ENCODE measurements at regions not wholly inside any gene's neighbourhood (a gene's known extent, or its start where the extent isn't known, plus 50 kb on each side); places are given as distances from the start of the nearest gene placed in this dataset.

DNA sequence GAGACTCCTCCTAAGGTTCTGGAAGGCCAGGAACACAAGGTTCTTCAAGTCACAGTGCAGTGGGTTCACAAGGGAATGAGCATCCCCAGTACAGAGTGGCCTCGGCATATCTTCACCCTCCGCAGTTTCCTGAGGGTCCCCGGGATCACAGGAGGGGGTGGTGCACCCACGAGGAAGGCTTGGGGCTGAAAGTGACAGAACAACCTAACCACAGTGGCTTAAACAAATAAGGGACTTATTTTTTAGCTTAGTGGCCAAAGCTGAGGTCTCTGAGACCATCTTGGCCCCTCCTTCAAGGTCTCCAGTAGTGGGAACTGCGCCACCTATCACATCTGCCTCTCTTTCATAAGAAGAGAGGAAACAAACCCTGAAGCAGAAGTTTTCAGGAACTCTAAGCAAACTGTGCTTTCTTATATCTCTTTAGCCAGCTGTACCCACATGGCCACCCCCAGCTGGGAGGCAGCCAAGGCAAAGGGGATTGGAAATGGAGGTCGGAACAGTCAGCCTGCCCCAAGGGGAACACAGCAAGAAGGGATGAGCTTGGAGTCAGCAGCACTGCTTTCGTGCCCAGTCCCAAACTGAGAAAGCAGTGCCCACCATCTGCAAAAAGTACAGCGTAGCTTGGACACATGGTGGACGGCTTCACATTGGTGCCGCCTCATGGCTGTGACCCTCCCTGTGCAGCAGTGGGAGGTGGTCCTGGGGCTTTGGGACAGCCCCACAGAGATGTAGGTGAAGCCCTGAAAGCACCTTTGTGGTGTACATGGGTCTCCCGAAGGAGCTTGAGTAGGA, 260.0 kb upstream of the ID2 start:
- Histone ChIP-seq H3K9ac (ENCODE audit: low read length in 2 of 2) (no peak overlapping the region), H3K9me3 (ENCODE audit: control insufficient read depth in 2 of 2, low read length in 2 of 2) (no peaks in the 10 kb centered on the region), H3K4me3 (ENCODE audit: low read length in 2 of 2) (no peak overlapping the region), H3K27me3 (ENCODE audit: control insufficient read depth in 1 of 2, insufficient read depth in 2 of 2, low read length in 2 of 2) (no peaks in the 10 kb centered on the region), H3K27ac (ENCODE audit: low read length) (no peak overlapping the region), H3K36me3 (ENCODE audit: control insufficient read depth in 2 of 2, insufficient read depth in 2 of 2, low read length in 2 of 2) (no peaks in the 10 kb centered on the region), H3K4me1 (ENCODE audit: control insufficient read depth, insufficient read depth, low read length) (no peaks in the 10 kb centered on the region)

DNA sequence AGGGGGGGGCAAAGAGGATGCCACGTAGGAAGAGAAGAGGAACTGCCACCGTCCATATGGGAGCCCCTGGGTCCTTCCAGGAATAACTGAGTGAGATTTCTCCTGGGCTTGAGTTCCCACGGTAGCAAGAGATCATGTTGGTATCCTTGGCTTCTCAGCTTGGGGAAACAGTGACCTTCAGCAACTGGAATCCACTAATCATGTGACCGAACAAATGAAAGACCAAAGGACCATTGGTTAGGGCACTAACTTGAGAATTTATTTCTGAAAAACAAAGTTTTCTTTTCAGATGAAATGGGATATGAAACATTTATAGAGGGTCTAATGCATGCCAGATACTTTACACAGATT, 259.4 kb upstream of the ID2 start:
- no peaks in the 10 kb centered on the region for H3K27me3 ChIP-seq (ENCODE audit: control insufficient read depth in 1 of 2, insufficient read depth in 2 of 2, low read length in 2 of 2)
- no peak overlapping the region for H3K4me3 ChIP-seq (ENCODE audit: low read length in 2 of 2)
- no peaks in the 10 kb centered on the region for H3K9me3 ChIP-seq (ENCODE audit: control insufficient read depth in 2 of 2, low read length in 2 of 2)
- H3K36me3 ChIP-seq (ENCODE audit: control insufficient read depth in 2 of 2, insufficient read depth in 2 of 2, low read length in 2 of 2): no peaks in the 10 kb centered on the region
- no peaks in the 10 kb centered on the region for H3K4me1 ChIP-seq (ENCODE audit: control insufficient read depth, insufficient read depth, low read length)
- H3K27ac ChIP-seq (ENCODE audit: low read length): no peak overlapping the region
- no peak overlapping the region for H3K9ac ChIP-seq (ENCODE audit: low read length in 2 of 2)

DNA sequence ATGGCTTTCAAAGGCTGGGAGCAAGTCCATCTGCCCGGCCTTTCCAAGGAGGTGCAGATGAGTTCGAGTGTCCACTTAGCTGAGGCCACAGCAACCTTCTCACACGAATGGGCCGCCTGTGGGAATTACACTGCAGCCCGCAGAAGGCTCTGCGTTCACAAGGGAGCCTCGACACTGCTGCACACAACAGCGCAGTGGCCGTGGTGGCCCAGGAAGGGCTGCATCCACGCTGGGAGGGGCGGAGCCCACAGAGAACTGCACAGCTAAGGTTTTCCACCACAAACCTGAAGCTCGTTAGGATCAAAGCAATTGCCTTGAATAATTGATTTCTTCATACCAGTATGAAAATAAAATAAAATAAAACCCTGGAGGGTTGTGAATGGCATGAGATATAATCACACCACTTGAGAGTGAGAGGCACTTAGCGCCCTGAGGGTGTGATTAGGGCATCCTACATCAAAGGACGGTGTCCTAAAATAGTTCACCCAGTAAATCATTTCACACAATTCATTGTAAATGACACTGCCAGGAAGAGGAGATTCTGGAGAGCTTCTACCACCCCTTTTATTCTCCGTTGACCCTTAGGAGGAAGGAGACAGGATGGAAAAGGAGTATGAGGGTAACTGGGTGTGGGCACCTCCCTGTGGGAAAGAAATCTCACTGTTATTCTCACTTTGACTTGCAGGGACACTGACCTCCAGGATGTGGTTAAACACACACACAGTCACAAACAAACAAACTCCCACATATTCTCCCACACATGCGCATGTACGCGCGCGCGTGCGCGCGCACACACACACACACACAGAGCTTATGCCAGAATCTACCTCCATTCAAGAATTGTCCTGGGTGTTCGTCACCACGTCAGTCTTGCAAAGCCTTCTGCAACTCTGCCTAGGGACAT, 256.6 kb upstream of the ID2 start:
- Histone ChIP-seq H3K9me3 (ENCODE audit: control insufficient read depth in 2 of 2, low read length in 2 of 2) (no peaks in the 10 kb centered on the region), H3K4me1 (ENCODE audit: control insufficient read depth, insufficient read depth, low read length) (no peaks in the 10 kb centered on the region), H3K9ac (ENCODE audit: low read length in 2 of 2) (no peak overlapping the region), H3K27ac (ENCODE audit: low read length) (no peak overlapping the region), H3K36me3 (ENCODE audit: control insufficient read depth in 2 of 2, insufficient read depth in 2 of 2, low read length in 2 of 2) (no peaks in the 10 kb centered on the region), H3K27me3 (ENCODE audit: control insufficient read depth in 1 of 2, insufficient read depth in 2 of 2, low read length in 2 of 2) (no peaks in the 10 kb centered on the region), H3K4me3 (ENCODE audit: low read length in 2 of 2) (no peak overlapping the region)

DNA sequence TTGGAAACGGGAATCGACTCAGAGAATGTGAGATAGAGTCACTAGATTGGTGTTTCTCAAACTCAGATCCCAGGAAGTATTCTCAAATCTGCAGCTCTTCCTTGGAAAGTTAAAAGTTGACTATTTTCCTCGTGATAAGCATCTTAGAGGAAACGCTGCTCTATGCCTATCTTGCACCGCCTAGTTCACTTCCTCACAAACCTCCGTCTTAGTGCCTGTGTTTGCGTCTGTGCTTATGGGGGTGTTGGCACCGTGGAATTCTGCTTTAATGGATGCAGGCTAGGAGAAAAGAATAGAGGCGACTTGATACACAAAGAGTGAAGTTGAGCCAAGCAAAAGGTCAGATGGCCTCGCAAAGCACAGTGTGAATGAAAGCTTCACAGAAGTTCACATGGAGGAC, 255.3 kb upstream of the ID2 start:
- Histone ChIP-seq H3K9me3 (ENCODE audit: control insufficient read depth in 2 of 2, low read length in 2 of 2) (no peaks in the 10 kb centered on the region), H3K27ac (ENCODE audit: low read length) (no peak overlapping the region), H3K27me3 (ENCODE audit: control insufficient read depth in 1 of 2, insufficient read depth in 2 of 2, low read length in 2 of 2) (no peaks in the 10 kb centered on the region), H3K9ac (ENCODE audit: low read length in 2 of 2) (no peak overlapping the region), H3K4me3 (ENCODE audit: low read length in 2 of 2) (no peak overlapping the region), H3K36me3 (ENCODE audit: control insufficient read depth in 2 of 2, insufficient read depth in 2 of 2, low read length in 2 of 2) (no peaks in the 10 kb centered on the region), H3K4me1 (ENCODE audit: control insufficient read depth, insufficient read depth, low read length) (no peaks in the 10 kb centered on the region)

DNA sequence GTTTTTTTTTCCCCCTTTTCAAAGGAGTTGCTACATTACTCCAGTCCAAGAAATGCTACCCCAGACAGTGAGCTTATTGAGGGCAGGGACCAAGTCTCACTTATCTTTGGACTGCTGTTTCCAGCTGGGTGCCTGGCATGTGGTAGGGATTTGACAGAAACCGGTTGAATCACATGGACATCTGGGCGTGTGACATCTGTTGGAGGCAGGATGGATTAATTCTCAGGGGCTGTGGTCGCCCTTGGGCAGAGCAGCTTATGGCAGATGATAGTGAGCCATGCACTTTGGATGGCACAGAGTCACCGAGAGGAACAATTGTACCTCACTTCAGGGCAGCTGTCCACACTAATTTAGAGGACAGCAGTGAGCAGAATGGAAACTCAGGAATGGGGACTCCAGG, 254.6 kb upstream of the ID2 start:
- no peaks in the 10 kb centered on the region for H3K27me3 ChIP-seq (ENCODE audit: control insufficient read depth in 1 of 2, insufficient read depth in 2 of 2, low read length in 2 of 2)
- H3K9me3 ChIP-seq (ENCODE audit: control insufficient read depth in 2 of 2, low read length in 2 of 2): no peaks in the 10 kb centered on the region
- H3K36me3 ChIP-seq (ENCODE audit: control insufficient read depth in 2 of 2, insufficient read depth in 2 of 2, low read length in 2 of 2): no peaks in the 10 kb centered on the region
- no peak overlapping the region for H3K27ac ChIP-seq (ENCODE audit: low read length)
- H3K4me3 ChIP-seq (ENCODE audit: low read length in 2 of 2): no peak overlapping the region
- H3K9ac ChIP-seq (ENCODE audit: low read length in 2 of 2): no peak overlapping the region
- no peaks in the 10 kb centered on the region for H3K4me1 ChIP-seq (ENCODE audit: control insufficient read depth, insufficient read depth, low read length)

DNA sequence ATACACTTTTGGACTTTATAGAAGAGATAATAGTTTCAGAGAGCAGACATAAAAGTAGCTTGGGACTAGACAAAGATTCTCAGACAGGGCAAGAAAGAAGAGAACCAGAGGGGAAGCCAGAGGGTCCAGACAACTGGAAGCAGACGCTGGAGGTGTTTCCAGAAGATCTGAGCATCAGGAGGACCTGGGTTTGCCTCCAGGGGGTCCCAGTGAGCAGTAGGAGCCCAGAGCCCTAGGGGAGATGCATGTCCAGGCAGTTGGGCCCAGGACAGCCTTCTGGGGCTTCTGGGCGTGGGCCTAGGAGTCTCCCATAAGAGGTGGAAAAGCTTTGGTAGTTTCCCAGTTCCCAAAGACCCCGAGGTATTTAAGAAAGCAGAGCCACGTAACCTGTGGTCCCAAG, 251.2 kb upstream of the ID2 start:
- H3K9ac ChIP-seq (ENCODE audit: low read length in 2 of 2): no peak overlapping the region
- H3K4me1 ChIP-seq (ENCODE audit: control insufficient read depth, insufficient read depth, low read length): no peaks in the 10 kb centered on the region
- no peaks in the 10 kb centered on the region for H3K27me3 ChIP-seq (ENCODE audit: control insufficient read depth in 1 of 2, insufficient read depth in 2 of 2, low read length in 2 of 2)
- H3K36me3 ChIP-seq (ENCODE audit: control insufficient read depth in 2 of 2, insufficient read depth in 2 of 2, low read length in 2 of 2): no peaks in the 10 kb centered on the region
- no peaks in the 10 kb centered on the region for H3K9me3 ChIP-seq (ENCODE audit: control insufficient read depth in 2 of 2, low read length in 2 of 2)
- no peak overlapping the region for H3K4me3 ChIP-seq (ENCODE audit: low read length in 2 of 2)
- no peak overlapping the region for H3K27ac ChIP-seq (ENCODE audit: low read length)

DNA sequence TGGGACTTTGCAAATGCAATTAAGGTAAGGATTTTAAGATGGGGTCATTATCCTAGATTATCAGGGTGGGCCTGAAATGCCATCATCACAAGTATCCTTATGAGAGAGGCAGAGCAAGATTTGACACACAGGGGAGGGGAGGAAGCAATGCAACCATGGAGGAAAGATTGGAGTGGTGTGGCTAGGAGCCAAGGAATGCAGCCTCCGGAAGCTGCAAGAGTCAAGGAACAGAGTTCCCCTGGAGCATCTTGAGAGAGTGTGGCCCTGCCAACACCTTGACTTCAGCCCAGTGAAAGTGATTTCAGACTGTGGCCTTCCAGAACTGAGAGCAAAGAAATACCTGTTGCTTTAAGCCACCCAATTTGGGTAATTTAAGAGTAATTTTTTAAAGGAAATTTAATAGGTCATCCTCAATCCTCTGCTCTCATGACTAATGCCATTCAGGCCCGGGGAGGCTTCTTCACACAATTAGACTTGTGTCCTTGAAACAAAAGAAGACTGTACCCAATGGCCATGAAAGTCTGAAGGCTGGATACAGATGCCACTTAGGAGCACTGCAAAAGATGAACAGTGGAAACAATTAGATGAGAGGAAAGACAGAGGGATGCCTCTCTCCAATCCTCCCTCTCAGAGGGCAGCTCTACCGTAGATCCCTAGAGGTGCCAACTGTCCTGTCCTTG, 250.3 kb upstream of the ID2 start:
- Histone ChIP-seq H3K27me3 (ENCODE audit: control insufficient read depth in 1 of 2, insufficient read depth in 2 of 2, low read length in 2 of 2) (no peaks in the 10 kb centered on the region), H3K4me3 (ENCODE audit: low read length in 2 of 2) (no peak overlapping the region), H3K36me3 (ENCODE audit: control insufficient read depth in 2 of 2, insufficient read depth in 2 of 2, low read length in 2 of 2) (no peaks in the 10 kb centered on the region), H3K27ac (ENCODE audit: low read length) (no peak overlapping the region), H3K9ac (ENCODE audit: low read length in 2 of 2) (no peak overlapping the region), H3K4me1 (ENCODE audit: control insufficient read depth, insufficient read depth, low read length) (no peaks in the 10 kb centered on the region), H3K9me3 (ENCODE audit: control insufficient read depth in 2 of 2, low read length in 2 of 2) (no peaks in the 10 kb centered on the region)

DNA sequence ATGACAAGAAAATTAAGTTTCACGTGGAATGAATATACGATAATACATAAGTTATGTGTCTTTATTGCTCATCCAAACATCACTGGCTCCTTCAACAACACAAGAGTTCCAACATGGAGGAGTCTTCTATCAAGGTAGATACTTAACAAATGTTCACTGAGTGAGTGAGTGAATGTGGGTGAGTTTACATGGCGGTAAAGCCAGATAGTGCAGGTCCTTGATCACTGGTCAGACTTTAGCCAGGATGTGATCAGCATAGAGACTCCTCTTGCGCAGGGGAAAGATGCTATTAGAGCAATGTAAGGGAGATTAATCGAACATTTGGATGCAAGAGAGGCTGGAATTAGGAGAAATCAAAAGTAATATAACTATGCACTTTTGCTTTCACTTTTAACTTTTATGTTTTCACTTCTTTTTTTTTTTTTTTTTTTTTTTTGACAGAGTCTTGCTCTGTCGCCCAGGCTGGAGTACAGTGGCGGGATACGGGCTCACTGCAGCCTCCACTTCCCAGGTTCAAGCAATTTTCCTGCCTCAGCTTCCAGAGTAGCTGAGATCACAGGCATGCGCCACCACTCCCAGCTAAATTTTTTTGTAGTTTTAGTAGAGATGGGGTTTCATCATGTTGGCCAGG, 249.0 kb upstream of the ID2 start:
- no peak overlapping the region for H3K27ac ChIP-seq (ENCODE audit: low read length)
- H3K4me3 ChIP-seq (ENCODE audit: low read length in 2 of 2): no peak overlapping the region
- H3K4me1 ChIP-seq (ENCODE audit: control insufficient read depth, insufficient read depth, low read length): peaks cover 7% of the 10 kb centered on the region
- H3K27me3 ChIP-seq (ENCODE audit: control insufficient read depth in 1 of 2, insufficient read depth in 2 of 2, low read length in 2 of 2): no peaks in the 10 kb centered on the region
- H3K9ac ChIP-seq (ENCODE audit: low read length in 2 of 2): no peak overlapping the region
- no peaks in the 10 kb centered on the region for H3K9me3 ChIP-seq (ENCODE audit: control insufficient read depth in 2 of 2, low read length in 2 of 2)
- H3K36me3 ChIP-seq (ENCODE audit: control insufficient read depth in 2 of 2, insufficient read depth in 2 of 2, low read length in 2 of 2): no peaks in the 10 kb centered on the region

DNA sequence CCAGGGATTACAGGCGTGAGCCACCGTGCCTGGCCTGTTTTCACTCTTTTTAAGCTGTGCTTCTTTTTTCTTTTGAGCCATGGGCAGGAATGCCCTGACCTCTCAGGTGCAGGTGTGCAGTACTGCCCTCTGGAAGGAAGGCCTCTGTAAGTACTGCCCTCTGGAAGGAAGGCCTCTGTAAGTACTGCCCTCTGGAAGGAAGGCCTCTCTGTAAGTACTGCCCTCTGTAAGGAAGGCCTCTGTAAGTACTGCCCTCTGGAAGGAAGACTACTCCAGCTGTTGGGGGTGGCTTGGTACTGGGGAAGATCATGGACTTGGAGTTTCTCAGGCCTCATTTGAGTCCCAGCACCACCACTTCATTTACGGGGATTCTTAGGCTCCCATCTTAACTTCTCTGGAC, 248.5 kb upstream of the ID2 start:
- Histone ChIP-seq H3K9ac (ENCODE audit: low read length in 2 of 2) (no peak overlapping the region), H3K27me3 (ENCODE audit: control insufficient read depth in 1 of 2, insufficient read depth in 2 of 2, low read length in 2 of 2) (no peaks in the 10 kb centered on the region), H3K4me1 (ENCODE audit: control insufficient read depth, insufficient read depth, low read length) (peaks cover 8% of the 10 kb centered on the region), H3K27ac (ENCODE audit: low read length) (no peak overlapping the region), H3K4me3 (ENCODE audit: low read length in 2 of 2) (no peak overlapping the region), H3K36me3 (ENCODE audit: control insufficient read depth in 2 of 2, insufficient read depth in 2 of 2, low read length in 2 of 2) (no peaks in the 10 kb centered on the region), H3K9me3 (ENCODE audit: control insufficient read depth in 2 of 2, low read length in 2 of 2) (no peaks in the 10 kb centered on the region)

DNA sequence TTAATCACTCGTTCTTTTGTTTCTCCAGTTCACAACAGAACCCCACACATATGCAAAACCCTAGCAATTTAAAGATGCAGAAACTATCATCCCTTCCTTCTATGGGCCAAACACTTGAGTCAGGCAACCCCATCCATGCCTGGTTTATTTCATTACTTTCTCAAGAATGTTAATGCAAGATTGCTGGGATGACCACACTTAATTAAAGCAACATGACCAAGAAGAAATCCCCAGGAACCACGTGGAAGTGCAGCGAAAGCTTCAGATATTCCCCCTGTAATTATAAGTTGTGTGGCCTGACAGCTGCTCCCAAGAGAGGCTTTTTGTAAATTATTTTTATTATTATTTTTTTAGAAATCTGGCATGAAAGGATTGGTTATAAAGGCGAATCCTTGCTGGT, 246.2 kb upstream of the ID2 start:
- Histone ChIP-seq H3K9me3 (ENCODE audit: control insufficient read depth in 2 of 2, low read length in 2 of 2) (no peaks in the 10 kb centered on the region), H3K36me3 (ENCODE audit: control insufficient read depth in 2 of 2, insufficient read depth in 2 of 2, low read length in 2 of 2) (no peaks in the 10 kb centered on the region), H3K4me1 (ENCODE audit: control insufficient read depth, insufficient read depth, low read length) (peaks cover 8% of the 10 kb centered on the region), H3K27ac (ENCODE audit: low read length) (no peak overlapping the region), H3K9ac (ENCODE audit: low read length in 2 of 2) (no peak overlapping the region), H3K27me3 (ENCODE audit: control insufficient read depth in 1 of 2, insufficient read depth in 2 of 2, low read length in 2 of 2) (no peaks in the 10 kb centered on the region), H3K4me3 (ENCODE audit: low read length in 2 of 2) (no peak overlapping the region)

Measured in stomach smooth muscle (tissue), 2 donors.